Liver (tissue), 8 donors: ENCODE measurements at regions not wholly inside any gene's neighbourhood (a gene's known extent, or its start where the extent isn't known, plus 50 kb on each side); places are given as distances from the start of the nearest gene placed in this dataset.

ENCODE experiments used
- DNase-seq: peaks from one replicate; pipeline ENCODE4 v3.0.0-alpha.2; 2017; ENCODE audit warnings: low spot score
- H3K27ac ChIP-seq, 2 donors: one replicate each; pipeline ENCODE4 v1.7.0; 2013; ENCODE audit warnings: inconsistent platforms in 2 of 2, low read length in 2 of 2, control low read depth in 1 of 2, low read depth in 1 of 2, mild to moderate bottlenecking in 1 of 2
- H3K27me3 ChIP-seq, 4 donors: one replicate each; pipeline versions ENCODE4 v1.6.1 to v1.7.0; 2013; ENCODE audit warnings: low read length in 3 of 4, inconsistent platforms in 1 of 4, mild to moderate bottlenecking in 1 of 4, moderate library complexity in 1 of 4; ENCODE audit not compliant: control insufficient read depth in 4 of 4, insufficient read depth in 4 of 4
- H3K36me3 ChIP-seq, 4 donors: one replicate each; pipeline versions ENCODE4 v1.6.1 to v1.7.0; 2013; ENCODE audit warnings: low read length in 3 of 4, mild to moderate bottlenecking in 3 of 4, low read depth in 1 of 4, moderate library complexity in 1 of 4; ENCODE audit not compliant: control insufficient read depth in 4 of 4, insufficient read depth in 3 of 4
- H3K4me1 ChIP-seq, 4 donors: one replicate each; pipeline versions ENCODE4 v1.6.1 to v1.7.0; 2013; ENCODE audit warnings: low read length in 3 of 4, mild to moderate bottlenecking in 3 of 4, moderate library complexity in 1 of 4; ENCODE audit not compliant: control insufficient read depth in 4 of 4, insufficient read depth in 4 of 4
- H3K4me3 ChIP-seq, 3 donors: one replicate each; pipeline versions ENCODE4 v1.6.1 to v1.7.0; 2013; ENCODE audit warnings: low read length in 3 of 3, control low read depth in 1 of 3, low read depth in 1 of 3, mild to moderate bottlenecking in 1 of 3
- H3K9ac ChIP-seq, 2 donors: one replicate each; pipeline ENCODE4 v1.7.0; 2013; ENCODE audit warnings: low read length in 2 of 2, mild to moderate bottlenecking in 2 of 2, moderate library complexity in 2 of 2, control low read depth in 1 of 2, low read depth in 1 of 2
- H3K9me3 ChIP-seq, 4 donors: one replicate each; pipeline versions ENCODE4 v1.6.1 to v1.7.0; 2013; ENCODE audit warnings: low read length in 3 of 4; ENCODE audit not compliant: control insufficient read depth in 4 of 4
- ATF3 ChIP-seq: IDR thresholded peaks from 2 replicates; pipeline ENCODE4 v1.6.1; 2016; ENCODE audit warnings: antibody characterized with exemption
- CTCF ChIP-seq: fragments of 150-350 bp; IDR thresholded peaks from 2 replicates; pipeline ENCODE4 v1.5.1; 2017; ENCODE audit warnings: improper control_type of control experiment, low read depth, low read length; ENCODE audit not compliant: missing input control
- EGR1 ChIP-seq, 2 donors: IDR thresholded peaks; 2 replicates each; pipeline ENCODE4 v1.6.1; 2016 to 2018; ENCODE audit warnings: antibody characterized with exemption in 2 of 2, low read depth in 2 of 2
- FOXA1 ChIP-seq: IDR thresholded peaks from 2 replicates; pipeline ENCODE4 v1.6.1; 2016; ENCODE audit warnings: antibody characterized with exemption
- FOXA2 ChIP-seq: IDR thresholded peaks from 2 replicates; pipeline ENCODE4 v1.6.1; 2016; ENCODE audit warnings: antibody characterized with exemption
- GABPA ChIP-seq, 2 donors: IDR thresholded peaks in 1 of 2; conservative IDR thresholded peaks in 1 of 2; 2 replicates each; pipeline ENCODE4 v1.6.1; 2016; ENCODE audit warnings: antibody characterized with exemption in 2 of 2, mild to moderate bottlenecking in 1 of 2, moderate library complexity in 1 of 2
- HNF4A ChIP-seq, 2 donors: conservative IDR thresholded peaks; 2 replicates each; pipeline ENCODE4 v1.6.1; 2016; ENCODE audit warnings: antibody characterized with exemption in 2 of 2, mild to moderate bottlenecking in 2 of 2
- HNF4G ChIP-seq: IDR thresholded peaks from 2 replicates; pipeline ENCODE4 v1.6.1; 2016; ENCODE audit warnings: antibody characterized with exemption
- JUND ChIP-seq, 2 donors: IDR thresholded peaks; 2 replicates each; pipeline ENCODE4 v1.6.1; 2016; ENCODE audit warnings: antibody characterized with exemption in 2 of 2
- MAX ChIP-seq: IDR thresholded peaks from 2 replicates; pipeline ENCODE4 v1.6.1; 2016; ENCODE audit warnings: antibody characterized with exemption
- NR2F2 ChIP-seq: IDR thresholded peaks from 2 replicates; pipeline ENCODE4 v1.6.1; 2016; ENCODE audit warnings: antibody characterized with exemption
- RAD21 ChIP-seq, 2 donors: IDR thresholded peaks; 2 replicates each; pipeline ENCODE4 v1.6.1; 2016; ENCODE audit warnings: antibody characterized with exemption in 2 of 2, mild to moderate bottlenecking in 2 of 2
- REST ChIP-seq: IDR thresholded peaks from 2 replicates; pipeline ENCODE4 v1.6.1; 2016; ENCODE audit warnings: antibody characterized with exemption, mild to moderate bottlenecking
- RXRA ChIP-seq, 2 donors: IDR thresholded peaks; 2 replicates each; pipeline ENCODE4 v1.6.1; 2017 to 2018; ENCODE audit warnings: antibody characterized with exemption in 2 of 2, mild to moderate bottlenecking in 1 of 2
- SP1 ChIP-seq: IDR thresholded peaks from 2 replicates; pipeline ENCODE4 v1.6.1; 2018; ENCODE audit warnings: antibody characterized with exemption, mild to moderate bottlenecking
- YY1 ChIP-seq: IDR thresholded peaks from 2 replicates; pipeline ENCODE4 v1.6.1; 2016; ENCODE audit warnings: antibody characterized with exemption, mild to moderate bottlenecking
- WGBS: extraction: QIAGEN DNeasy Blood & Tissue Kit; methylation state at CpG from one replicate; pipeline ENCODE4 v1.1.7; 2013; 5-methylcytosine and 5-hydroxymethylcytosine counted together
- donor health status: healthy.
- donor health status: healthy.
- donor health status: healthy.
- donor health status: healthy.
- donor health status: healthy.

GRCh38 chr1:25012966-25013962 is 83.2 kb upstream of the RUNX3 start:
- TF ChIP-seq GABPA (IDR thresholded peaks at IDR 0.05 in 1 of 2, conservative IDR thresholded peaks at IDR 0.05 in 1 of 2): no peak
- TF ChIP-seq HNF4A (conservative IDR thresholded peaks at IDR 0.05): no peak
- no peak for TF ChIP-seq EGR1 (IDR thresholded peaks at IDR 0.05; ENCODE audit: low read depth in 2 of 2)
- TF ChIP-seq MAX: no peak
- no peak for TF ChIP-seq RXRA (IDR thresholded peaks at IDR 0.05)
- TF ChIP-seq CTCF: no peak
- no peak for TF ChIP-seq ATF3
- no peak for TF ChIP-seq HNF4G
- no peak for TF ChIP-seq YY1
- TF ChIP-seq FOXA2: no peak
- TF ChIP-seq SP1: no peak
- no peak for TF ChIP-seq FOXA1
- Histone ChIP-seq H3K9me3 (no peaks in the 10 kb centered on the region), H3K36me3 (no peaks in the 10 kb centered on the region), H3K4me1 (peaks cover 0 to 5% (median 3%) of the 10 kb centered on the region in 4 donors), H3K27ac (no peak overlapping the region), H3K4me3 (no peak overlapping the region), H3K9ac (no peak overlapping the region), H3K27me3 (no peaks in the 10 kb centered on the region)
- 90% methylated on average over 17 of the region's 17 CpGs for WGBS
- no peak for DNase-seq

- no peaks in the 10 kb centered on the region for H3K9me3 ChIP-seq
- no peak overlapping the region for H3K27ac ChIP-seq
- no peaks in the 10 kb centered on the region for H3K36me3 ChIP-seq
- H3K27me3 ChIP-seq: no peaks in the 10 kb centered on the region
- WGBS: 61% methylated on average over 13 of the region's 13 CpGs
- TF ChIP-seq RXRA (IDR thresholded peaks at IDR 0.05): no peak
- no peak for DNase-seq
- peaks cover 0 to 7% (median 3%) of the 10 kb centered on the region in 4 donors for H3K4me1 ChIP-seq
- H3K9ac ChIP-seq: no peak overlapping the region
- no peak overlapping the region for H3K4me3 ChIP-seq
Measured at GRCh38 chr1:25011943-25012638, 82.0 kb upstream of the RUNX3 start.

- Histone ChIP-seq H3K27ac (no peak overlapping the region), H3K27me3 (no peaks in the 10 kb centered on the region), H3K4me3 (no peak overlapping the region), H3K9ac (no peak overlapping the region), H3K36me3 (no peaks in the 10 kb centered on the region), H3K9me3 (no peaks in the 10 kb centered on the region), H3K4me1 (peaks cover 0 to 7% (median 3%) of the 10 kb centered on the region in 4 donors)
- 88% methylated on average over 4 of the region's 4 CpGs for WGBS
- no peak for TF ChIP-seq JUND (IDR thresholded peaks at IDR 0.05)
- no peak for TF ChIP-seq HNF4A (conservative IDR thresholded peaks at IDR 0.05)
- no peak for TF ChIP-seq RAD21 (IDR thresholded peaks at IDR 0.05)
- no peak for TF ChIP-seq FOXA2
- no peak for TF ChIP-seq FOXA1
- TF ChIP-seq GABPA (IDR thresholded peaks at IDR 0.05 in 1 of 2, conservative IDR thresholded peaks at IDR 0.05 in 1 of 2): no peak
- TF ChIP-seq EGR1 (IDR thresholded peaks at IDR 0.05; ENCODE audit: low read depth in 2 of 2): no peak
- TF ChIP-seq NR2F2: no peak
- TF ChIP-seq RXRA (IDR thresholded peaks at IDR 0.05): no peak
- no peak for TF ChIP-seq REST
- no peak for TF ChIP-seq SP1
- TF ChIP-seq CTCF: no peak
- DNase-seq: no peak
Measured at GRCh38 chr1:25011275-25011674, 81.2 kb upstream of the RUNX3 start.
